ENCODE measurements at regions not wholly inside any gene's neighbourhood (a gene's known extent, or its start where the extent isn't known, plus 50 kb on each side); places are given as distances from the start of the nearest gene placed in this dataset.

DNA sequence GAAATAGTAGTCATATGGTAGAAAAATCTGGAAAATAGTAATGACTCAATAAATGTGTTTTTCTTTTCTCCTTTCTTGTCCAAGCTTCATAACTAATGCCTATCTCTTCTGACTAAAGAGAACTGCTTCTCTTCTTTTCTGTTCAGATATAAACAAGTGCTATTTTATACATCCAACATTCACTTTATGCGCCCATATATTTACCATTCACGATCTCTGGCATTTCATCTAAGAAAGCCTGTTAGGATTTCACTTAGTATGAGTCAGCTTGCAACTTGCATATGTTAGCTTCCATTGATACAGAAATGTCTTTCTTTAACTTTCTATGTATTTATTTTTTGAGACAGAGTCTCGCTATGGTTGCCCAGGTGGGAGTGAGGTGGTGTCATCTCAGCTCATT, 224.9 kb downstream of the VAPA start:
- TF ChIP-seq, protein P1, sequence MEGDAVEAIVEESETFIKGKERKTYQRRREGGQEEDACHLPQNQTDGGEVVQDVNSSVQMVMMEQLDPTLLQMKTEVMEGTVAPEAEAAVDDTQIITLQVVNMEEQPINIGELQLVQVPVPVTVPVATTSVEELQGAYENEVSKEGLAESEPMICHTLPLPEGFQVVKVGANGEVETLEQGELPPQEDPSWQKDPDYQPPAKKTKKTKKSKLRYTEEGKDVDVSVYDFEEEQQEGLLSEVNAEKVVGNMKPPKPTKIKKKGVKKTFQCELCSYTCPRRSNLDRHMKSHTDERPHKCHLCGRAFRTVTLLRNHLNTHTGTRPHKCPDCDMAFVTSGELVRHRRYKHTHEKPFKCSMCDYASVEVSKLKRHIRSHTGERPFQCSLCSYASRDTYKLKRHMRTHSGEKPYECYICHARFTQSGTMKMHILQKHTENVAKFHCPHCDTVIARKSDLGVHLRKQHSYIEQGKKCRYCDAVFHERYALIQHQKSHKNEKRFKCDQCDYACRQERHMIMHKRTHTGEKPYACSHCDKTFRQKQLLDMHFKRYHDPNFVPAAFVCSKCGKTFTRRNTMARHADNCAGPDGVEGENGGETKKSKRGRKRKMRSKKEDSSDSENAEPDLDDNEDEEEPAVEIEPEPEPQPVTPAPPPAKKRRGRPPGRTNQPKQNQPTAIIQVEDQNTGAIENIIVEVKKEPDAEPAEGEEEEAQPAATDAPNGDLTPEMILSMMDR (IDR thresholded peaks at IDR 0.05) = no peak
- TF ChIP-seq POLR2A (IDR thresholded peaks at IDR 0.05) = no peak
- H3K36me3 ChIP-seq = no peaks in the 10 kb centered on the region
- no peak overlapping the region for H3K4me3 ChIP-seq
- no peaks in the 10 kb centered on the region for H3K4me1 ChIP-seq
- no peaks in the 10 kb centered on the region for H3K27me3 ChIP-seq
- no peaks in the 10 kb centered on the region for H3K9me3 ChIP-seq
- no peak overlapping the region for H3K27ac ChIP-seq
- DNase-seq = no peak

DNA sequence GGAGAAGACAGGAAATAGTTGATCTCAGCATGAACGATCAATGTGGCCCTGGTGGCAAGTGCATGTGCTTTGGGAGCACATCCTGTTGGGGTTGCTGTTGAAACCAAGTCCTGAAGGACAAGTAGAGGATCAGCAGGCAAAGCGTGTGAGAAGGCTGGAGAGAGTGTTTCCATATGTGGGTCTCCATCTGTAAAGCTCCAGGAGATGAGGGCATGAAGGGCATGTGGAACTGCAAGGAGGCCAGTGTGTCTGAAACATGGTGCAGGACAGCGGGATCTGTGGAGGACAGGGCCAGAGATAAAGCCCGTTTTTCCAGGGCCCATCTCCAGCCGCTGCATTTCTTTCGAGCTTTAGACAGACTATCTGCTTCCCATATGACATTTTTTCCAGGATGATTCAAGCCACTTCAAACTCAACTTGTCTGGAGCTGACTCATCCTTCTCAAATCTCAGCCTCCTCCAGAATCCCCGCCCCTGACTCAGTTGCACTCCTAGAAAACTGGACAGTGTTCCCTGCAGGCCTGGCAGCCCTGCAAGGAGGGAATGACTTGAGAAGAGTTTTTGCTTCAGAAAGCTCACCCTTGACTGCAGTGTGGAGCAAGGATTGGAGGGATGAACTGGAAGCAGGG, 226.1 kb downstream of the VAPA start:
- DNase-seq = no peak
- no peak for TF ChIP-seq POLR2A (IDR thresholded peaks at IDR 0.05)
- TF ChIP-seq, protein P1 (IDR thresholded peaks at IDR 0.05) = no peak
- no peaks in the 10 kb centered on the region for H3K9me3 ChIP-seq
- no peaks in the 10 kb centered on the region for H3K4me1 ChIP-seq
- no peaks in the 10 kb centered on the region for H3K27me3 ChIP-seq
- H3K4me3 ChIP-seq = no peak overlapping the region
- H3K27ac ChIP-seq = peak overlapping the region in 2 of 4 donors; percentile 22 to 39
- no peaks in the 10 kb centered on the region for H3K36me3 ChIP-seq

DNA sequence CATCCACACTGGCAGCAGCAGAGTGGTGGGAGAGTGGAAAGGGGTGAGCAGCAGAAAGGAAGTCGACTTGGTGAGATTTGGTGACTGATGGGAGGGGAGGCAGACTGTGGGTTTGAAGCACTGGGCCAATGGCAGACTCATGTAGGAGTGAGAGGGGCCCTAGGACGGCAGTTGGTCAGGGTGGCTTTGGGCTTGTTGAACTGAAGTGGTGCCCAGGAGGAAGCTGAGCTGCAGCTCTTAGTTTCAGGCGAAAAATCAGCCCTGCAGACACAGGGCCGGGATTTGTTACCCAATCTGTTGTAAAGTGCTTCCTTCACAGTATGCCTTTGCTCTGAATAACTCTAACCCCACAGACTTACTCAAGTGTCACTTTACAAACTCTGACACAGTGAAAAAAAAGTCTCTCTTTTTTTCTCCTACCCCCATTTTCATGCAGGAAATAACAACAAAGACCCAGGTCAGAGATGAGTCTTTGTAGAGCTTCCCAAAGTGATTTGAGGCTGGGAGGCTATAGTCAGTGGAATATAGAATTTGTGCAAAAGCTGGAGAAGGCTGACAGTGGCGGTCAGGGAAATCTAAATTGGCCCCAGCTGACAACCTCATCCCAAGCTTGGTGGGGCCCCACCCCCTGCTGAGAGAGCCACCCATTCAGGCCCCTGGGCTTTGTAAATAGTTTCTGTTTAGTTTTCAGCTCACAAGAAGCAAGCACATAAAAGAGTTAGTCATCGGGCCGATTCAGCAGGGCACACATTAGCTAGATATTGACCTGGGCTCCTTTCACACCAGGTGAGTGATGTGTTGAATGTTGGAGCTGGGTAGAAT, 226.9 kb downstream of the VAPA start:
- Histone ChIP-seq H3K27ac (peak overlapping the region in 2 of 4 donors; percentile 22 to 39), H3K9me3 (no peaks in the 10 kb centered on the region), H3K36me3 (no peaks in the 10 kb centered on the region), H3K4me1 (no peaks in the 10 kb centered on the region), H3K4me3 (no peak overlapping the region), H3K27me3 (no peaks in the 10 kb centered on the region)
- no peak for DNase-seq
- TF ChIP-seq, protein P1 (IDR thresholded peaks at IDR 0.05) = no peak
- no peak for TF ChIP-seq POLR2A (IDR thresholded peaks at IDR 0.05)

DNA sequence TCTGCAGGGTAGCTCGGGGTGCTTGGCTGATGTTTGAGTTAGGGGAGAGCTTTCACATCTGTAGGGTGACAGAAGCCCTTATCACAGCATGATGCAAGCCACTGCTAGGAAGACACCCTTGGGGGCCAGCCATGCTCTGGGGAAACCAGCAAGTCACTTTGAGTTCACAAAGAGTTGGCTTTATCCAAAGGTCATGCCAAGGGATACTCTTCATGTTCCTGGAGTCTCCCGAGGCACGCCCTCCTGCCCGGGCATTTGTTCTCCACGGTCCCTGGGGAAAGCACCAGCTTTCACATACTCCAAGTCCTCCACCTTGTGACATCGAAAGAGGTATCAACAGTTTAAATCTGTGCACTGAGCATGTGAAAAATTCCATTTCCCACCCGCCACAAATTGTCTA, 227.7 kb downstream of the VAPA start:
- Histone ChIP-seq H3K4me3 (no peak overlapping the region), H3K27me3 (no peaks in the 10 kb centered on the region), H3K9me3 (no peaks in the 10 kb centered on the region), H3K4me1 (no peaks in the 10 kb centered on the region), H3K27ac (peak overlapping the region in 1 of 4 donors; percentile 39), H3K36me3 (no peaks in the 10 kb centered on the region)
- no peak for DNase-seq
- TF ChIP-seq, protein P1 (IDR thresholded peaks at IDR 0.05) = no peak
- TF ChIP-seq POLR2A (IDR thresholded peaks at IDR 0.05) = no peak

DNA sequence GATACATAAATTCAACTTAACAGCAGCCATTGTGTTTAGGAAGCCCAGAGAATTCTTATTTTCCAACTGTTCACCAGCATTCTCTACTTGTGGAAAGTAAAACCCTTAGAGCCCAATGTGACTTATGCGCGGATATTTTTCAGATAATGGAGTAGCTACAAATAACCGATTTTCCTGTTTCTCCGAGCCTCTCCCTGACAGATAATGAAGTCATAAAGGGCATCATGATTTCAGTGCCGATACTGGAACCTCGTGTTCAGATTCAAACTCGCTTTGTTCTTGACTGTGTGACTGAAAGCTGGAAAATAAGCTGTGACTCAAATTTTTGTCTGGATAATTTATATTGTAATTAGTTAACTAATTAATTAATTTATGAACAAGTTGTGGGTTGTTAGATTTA, 228.2 kb downstream of the VAPA start:
- Histone ChIP-seq H3K4me3 (no peak overlapping the region), H3K27ac (peak overlapping the region in 1 of 4 donors; percentile 39), H3K27me3 (no peaks in the 10 kb centered on the region), H3K36me3 (no peaks in the 10 kb centered on the region), H3K4me1 (no peaks in the 10 kb centered on the region), H3K9me3 (no peaks in the 10 kb centered on the region)
- TF ChIP-seq, protein P1 (IDR thresholded peaks at IDR 0.05) = no peak
- no peak for TF ChIP-seq POLR2A (IDR thresholded peaks at IDR 0.05)
- DNase-seq = no peak
